HEK293 (cell line): ENCODE measurements at regions not wholly inside any gene's neighbourhood (a gene's known extent, or its start where the extent isn't known, plus 50 kb on each side); places are given as distances from the start of the nearest gene placed in this dataset.

Experiments used
- CTCF ChIA-PET: fragments of 350-600 bp; formaldehyde crosslinking; extraction: SDS; loops from one replicate; lab custom pipeline; 2021; ENCODE audit warnings: antibody characterized with exemption; lab: Yijun Ruan, JAX
- POLR2A ChIA-PET: fragments of 300-600 bp; formaldehyde crosslinking; extraction: SDS; loops from one replicate; lab custom pipeline; 2020; ENCODE audit warnings: antibody characterized with exemption, inconsistent platforms; lab: Yijun Ruan, JAX
- H3K27ac ChIP-seq: fragments of 200-500 bp; sonication (Bioruptor generic); 2 replicates; pipeline ENCODE4 v1.5.1; 2014; ENCODE audit warnings: low read depth, low read length, control low read depth, inconsistent platforms; ENCODE audit errors: extremely low read depth
- H3K36me3 ChIP-seq, 2 experiments: fragments of 200-500 bp in 1 of 2; sonication (Bioruptor generic) in 1 of 2; 1 replicate in 1 of 2; 2 replicates in 1 of 2; pipeline ENCODE4 v1.5.1; 2014 to 2017; ENCODE audit warnings: inconsistent platforms in 2 of 2, low read length in 2 of 2; ENCODE audit not compliant: control insufficient read depth in 2 of 2, insufficient read depth in 1 of 2
- H3K4me1 ChIP-seq: fragments of 200-500 bp; sonication (Bioruptor generic); 2 replicates; pipeline ENCODE4 v1.5.1; 2014; ENCODE audit warnings: mild to moderate bottlenecking, low read length, inconsistent platforms; ENCODE audit not compliant: control insufficient read depth, insufficient read depth
- H3K4me3 ChIP-seq: 2 replicates; pipeline ENCODE4 v1.5.1; 2011; ENCODE audit warnings: low read depth, mild to moderate bottlenecking, control low read depth, low read length, moderate library complexity
- H3K9me3 ChIP-seq: fragments of 200-500 bp; sonication (Bioruptor generic); 2 replicates; pipeline ENCODE4 v1.5.1; 2014; ENCODE audit warnings: low read depth, low read length, inconsistent platforms; ENCODE audit not compliant: control insufficient read depth, insufficient read depth
- KLF7 ChIP-seq: fragments of 450-650 bp; formaldehyde crosslinking; IDR thresholded peaks from 2 replicates; pipeline ENCODE4 v1.5.1; 2016; ENCODE audit warnings: missing biosample characterization, missing genetic modification characterization, borderline replicate concordance
- SCRT2 ChIP-seq: fragments of 450-650 bp; formaldehyde crosslinking; IDR thresholded peaks from 2 replicates; pipeline ENCODE4 v1.5.1; 2016; ENCODE audit warnings: missing biosample characterization, missing genetic modification characterization
- SP3 ChIP-seq: fragments of 450-650 bp; formaldehyde crosslinking; IDR thresholded peaks from 2 replicates; pipeline ENCODE4 v1.5.1; 2016; ENCODE audit warnings: missing biosample characterization, missing genetic modification characterization
- ZFP41 ChIP-seq: fragments of 450-650 bp; formaldehyde crosslinking; IDR thresholded peaks from 2 replicates; pipeline ENCODE4 v1.5.1; 2016; ENCODE audit warnings: missing biosample characterization, missing genetic modification characterization, borderline replicate concordance
- ZNF133 ChIP-seq: fragments of 450-650 bp; formaldehyde crosslinking; IDR thresholded peaks from 2 replicates; pipeline ENCODE4 v1.5.1; 2016; ENCODE audit warnings: missing biosample characterization, missing genetic modification characterization
- ZNF138 ChIP-seq: fragments of 450-650 bp; formaldehyde crosslinking; IDR thresholded peaks from 2 replicates; pipeline ENCODE4 v1.5.1; 2016; ENCODE audit warnings: missing biosample characterization, missing genetic modification characterization, borderline replicate concordance
- ZNF18 ChIP-seq: fragments of 450-650 bp; formaldehyde crosslinking; IDR thresholded peaks from 2 replicates; pipeline ENCODE4 v1.5.1; 2016; ENCODE audit warnings: missing biosample characterization, missing genetic modification characterization
- ZNF211 ChIP-seq: fragments of 450-650 bp; formaldehyde crosslinking; IDR thresholded peaks from 2 replicates; pipeline ENCODE4 v1.5.1; 2016; ENCODE audit warnings: low read depth, missing biosample characterization, missing genetic modification characterization
- ZNF214 ChIP-seq: fragments of 450-650 bp; formaldehyde crosslinking; IDR thresholded peaks from 2 replicates; pipeline ENCODE4 v1.5.1; 2017; ENCODE audit warnings: missing biosample characterization, mild to moderate bottlenecking, missing genetic modification characterization, borderline replicate concordance
- ZNF23 ChIP-seq: fragments of 450-650 bp; formaldehyde crosslinking; IDR thresholded peaks from 2 replicates; pipeline ENCODE4 v1.5.1; 2016; ENCODE audit warnings: missing biosample characterization, missing genetic modification characterization, borderline replicate concordance
- ZNF335 ChIP-seq: fragments of 450-650 bp; formaldehyde crosslinking; conservative IDR thresholded peaks from 2 replicates; pipeline ENCODE4 v1.5.1; 2016; ENCODE audit warnings: missing biosample characterization, missing genetic modification characterization
- ZNF341 ChIP-seq: fragments of 450-650 bp; formaldehyde crosslinking; IDR thresholded peaks from 2 replicates; pipeline ENCODE4; 2016; ENCODE audit warnings: low read depth, missing biosample characterization, missing genetic modification characterization
- ZNF398 ChIP-seq: fragments of 450-650 bp; formaldehyde crosslinking; IDR thresholded peaks from 2 replicates; pipeline ENCODE4 v1.5.1; 2017; ENCODE audit warnings: missing biosample characterization, missing genetic modification characterization
- ZNF529 ChIP-seq: fragments of 450-650 bp; formaldehyde crosslinking; IDR thresholded peaks from 2 replicates; pipeline ENCODE4 v1.5.1; 2017; ENCODE audit warnings: missing genetic modification characterization, missing biosample characterization; ENCODE audit not compliant: insufficient replicate concordance
- ZNF610 ChIP-seq: fragments of 450-650 bp; formaldehyde crosslinking; IDR thresholded peaks from 2 replicates; pipeline ENCODE4 v1.5.1; 2016; ENCODE audit warnings: missing biosample characterization, missing genetic modification characterization, borderline replicate concordance
- ZNF658 ChIP-seq: fragments of 450-650 bp; formaldehyde crosslinking; IDR thresholded peaks from 2 replicates; pipeline ENCODE4; 2016; ENCODE audit warnings: missing biosample characterization, missing genetic modification characterization
- ZNF791 ChIP-seq: fragments of 450-650 bp; formaldehyde crosslinking; IDR thresholded peaks from 2 replicates; pipeline ENCODE4 v1.5.1; 2016; ENCODE audit warnings: missing biosample characterization, missing genetic modification characterization
- ZSCAN30 ChIP-seq: fragments of 450-650 bp; IDR thresholded peaks from 2 replicates; pipeline ENCODE4 v1.5.1; 2018; ENCODE audit warnings: missing biosample characterization, mild to moderate bottlenecking, missing genetic modification characterization, moderate library complexity
- TF ChIP-seq, protein P1 (sequence below): fragments of 450-650 bp; formaldehyde crosslinking; IDR thresholded peaks from 2 replicates; pipeline ENCODE4 v1.5.1; 2016; ENCODE audit warnings: missing biosample characterization, missing genetic modification characterization
- TF ChIP-seq, protein P2 (sequence below): fragments of 450-650 bp; formaldehyde crosslinking; IDR thresholded peaks from 2 replicates; pipeline ENCODE4 v1.5.1; 2016; ENCODE audit warnings: missing biosample characterization, missing genetic modification characterization

DNA sequence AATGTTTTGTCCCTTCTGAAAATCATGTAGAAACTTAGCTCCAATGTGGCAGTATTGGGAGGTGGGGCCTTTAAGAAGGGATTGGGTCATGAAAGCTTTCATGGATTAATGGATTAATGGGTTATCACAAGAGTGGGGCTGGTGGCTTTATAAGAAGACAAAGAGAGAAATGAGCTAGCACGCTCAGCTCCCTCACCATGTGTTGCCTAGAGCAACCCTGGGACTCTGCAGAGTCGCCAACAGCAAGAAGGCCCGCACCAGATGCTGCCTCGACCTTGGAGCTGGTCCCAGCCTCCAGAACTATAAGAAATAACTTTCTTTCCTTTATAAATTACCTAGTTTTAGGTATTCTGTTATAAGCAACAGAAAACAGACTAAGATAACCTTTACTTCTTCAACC lies 74.9 kb upstream of the HECW1 start:
- CTCF ChIA-PET = interaction anchor here (0.6 kb wide), 1 partner anchor 96 kb away, joined by 4 read pairs; no protein-coding TSS in a partner anchor
- POLR2A ChIA-PET = no interaction called here
- Histone ChIP-seq H3K27ac (no peak overlapping the region), H3K4me1 (no peaks in the 10 kb centered on the region), H3K9me3 (no peaks in the 10 kb centered on the region), H3K36me3 (no peaks in the 10 kb centered on the region), H3K4me3 (no peak overlapping the region)
- TF ChIP-seq ZNF658 (no peak), ZNF341 (tag by site-specific recombination) (no peak), ZNF138 (tag by site-specific recombination) (no peak), ZNF335 (no peak), ZNF18 (tag by site-specific recombination) (no peak), ZNF529 (no peak), ZNF133 (no peak), ZNF211 (tag by site-specific recombination) (no peak), SCRT2 (tag by site-specific recombination) (no peak)
- TF ChIP-seq, protein P1, sequence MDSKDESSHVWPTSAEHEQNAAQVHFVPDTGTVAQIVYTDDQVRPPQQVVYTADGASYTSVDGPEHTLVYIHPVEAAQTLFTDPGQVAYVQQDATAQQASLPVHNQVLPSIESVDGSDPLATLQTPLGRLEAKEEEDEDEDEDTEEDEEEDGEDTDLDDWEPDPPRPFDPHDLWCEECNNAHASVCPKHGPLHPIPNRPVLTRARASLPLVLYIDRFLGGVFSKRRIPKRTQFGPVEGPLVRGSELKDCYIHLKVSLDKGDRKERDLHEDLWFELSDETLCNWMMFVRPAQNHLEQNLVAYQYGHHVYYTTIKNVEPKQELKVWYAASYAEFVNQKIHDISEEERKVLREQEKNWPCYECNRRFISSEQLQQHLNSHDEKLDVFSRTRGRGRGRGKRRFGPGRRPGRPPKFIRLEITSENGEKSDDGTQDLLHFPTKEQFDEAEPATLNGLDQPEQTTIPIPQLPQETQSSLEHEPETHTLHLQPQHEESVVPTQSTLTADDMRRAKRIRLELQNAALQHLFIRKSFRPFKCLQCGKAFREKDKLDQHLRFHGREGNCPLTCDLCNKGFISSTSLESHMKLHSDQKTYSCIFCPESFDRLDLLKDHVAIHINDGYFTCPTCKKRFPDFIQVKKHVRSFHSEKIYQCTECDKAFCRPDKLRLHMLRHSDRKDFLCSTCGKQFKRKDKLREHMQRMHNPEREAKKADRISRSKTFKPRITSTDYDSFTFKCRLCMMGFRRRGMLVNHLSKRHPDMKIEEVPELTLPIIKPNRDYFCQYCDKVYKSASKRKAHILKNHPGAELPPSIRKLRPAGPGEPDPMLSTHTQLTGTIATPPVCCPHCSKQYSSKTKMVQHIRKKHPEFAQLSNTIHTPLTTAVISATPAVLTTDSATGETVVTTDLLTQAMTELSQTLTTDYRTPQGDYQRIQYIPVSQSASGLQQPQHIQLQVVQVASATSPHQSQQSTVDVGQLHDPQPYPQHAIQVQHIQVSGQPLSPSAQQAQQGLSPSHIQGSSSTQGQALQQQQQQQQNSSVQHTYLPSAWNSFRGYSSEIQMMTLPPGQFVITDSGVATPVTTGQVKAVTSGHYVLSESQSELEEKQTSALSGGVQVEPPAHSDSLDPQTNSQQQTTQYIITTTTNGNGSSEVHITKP = no peak

- Histone ChIP-seq H3K36me3 (no peaks in the 10 kb centered on the region), H3K27ac (no peak overlapping the region), H3K4me1 (no peaks in the 10 kb centered on the region), H3K9me3 (no peaks in the 10 kb centered on the region), H3K4me3 (no peak overlapping the region)
- POLR2A ChIA-PET = no interaction called here
- TF ChIP-seq ZNF133 (no peak), KLF7 (no peak), ZNF18 (tag by site-specific recombination) (no peak), ZNF398 (tag by site-specific recombination) (no peak), ZNF23 (tag by site-specific recombination) (no peak), ZNF214 (tag by site-specific recombination) (no peak), ZNF610 (tag by site-specific recombination) (no peak), ZFP41 (tag by site-specific recombination) (no peak), SP3 (tag by site-specific recombination) (no peak), ZSCAN30 (no peak), ZNF791 (tag by site-specific recombination) (no peak)
- TF ChIP-seq, protein P2, sequence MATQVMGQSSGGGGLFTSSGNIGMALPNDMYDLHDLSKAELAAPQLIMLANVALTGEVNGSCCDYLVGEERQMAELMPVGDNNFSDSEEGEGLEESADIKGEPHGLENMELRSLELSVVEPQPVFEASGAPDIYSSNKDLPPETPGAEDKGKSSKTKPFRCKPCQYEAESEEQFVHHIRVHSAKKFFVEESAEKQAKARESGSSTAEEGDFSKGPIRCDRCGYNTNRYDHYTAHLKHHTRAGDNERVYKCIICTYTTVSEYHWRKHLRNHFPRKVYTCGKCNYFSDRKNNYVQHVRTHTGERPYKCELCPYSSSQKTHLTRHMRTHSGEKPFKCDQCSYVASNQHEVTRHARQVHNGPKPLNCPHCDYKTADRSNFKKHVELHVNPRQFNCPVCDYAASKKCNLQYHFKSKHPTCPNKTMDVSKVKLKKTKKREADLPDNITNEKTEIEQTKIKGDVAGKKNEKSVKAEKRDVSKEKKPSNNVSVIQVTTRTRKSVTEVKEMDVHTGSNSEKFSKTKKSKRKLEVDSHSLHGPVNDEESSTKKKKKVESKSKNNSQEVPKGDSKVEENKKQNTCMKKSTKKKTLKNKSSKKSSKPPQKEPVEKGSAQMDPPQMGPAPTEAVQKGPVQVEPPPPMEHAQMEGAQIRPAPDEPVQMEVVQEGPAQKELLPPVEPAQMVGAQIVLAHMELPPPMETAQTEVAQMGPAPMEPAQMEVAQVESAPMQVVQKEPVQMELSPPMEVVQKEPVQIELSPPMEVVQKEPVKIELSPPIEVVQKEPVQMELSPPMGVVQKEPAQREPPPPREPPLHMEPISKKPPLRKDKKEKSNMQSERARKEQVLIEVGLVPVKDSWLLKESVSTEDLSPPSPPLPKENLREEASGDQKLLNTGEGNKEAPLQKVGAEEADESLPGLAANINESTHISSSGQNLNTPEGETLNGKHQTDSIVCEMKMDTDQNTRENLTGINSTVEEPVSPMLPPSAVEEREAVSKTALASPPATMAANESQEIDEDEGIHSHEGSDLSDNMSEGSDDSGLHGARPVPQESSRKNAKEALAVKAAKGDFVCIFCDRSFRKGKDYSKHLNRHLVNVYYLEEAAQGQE (tag by site-specific recombination) = no peak
- CTCF ChIA-PET = no interaction called here
These were observed 74.2 kb upstream of the HECW1 start for GRCh38 chr7:43038254-43038653.
